ENCODE measurements at regions not wholly inside any gene's neighbourhood (a gene's known extent, or its start where the extent isn't known, plus 50 kb on each side); places are given as distances from the start of the nearest gene placed in this dataset.

GRCh38 chr4:4762300-4762699 lies 97.2 kb upstream of the MSX1 start:
- no peak for TF ChIP-seq CBX3 (IDR thresholded peaks at IDR 0.05; ENCODE audit: low read depth)
- TF ChIP-seq RAD21 (IDR thresholded peaks at IDR 0.05; ENCODE audit: low read depth): no peak
- no peak for TF ChIP-seq SIN3A (IDR thresholded peaks at IDR 0.05; ENCODE audit: low read depth)
- TF ChIP-seq CTCF (IDR thresholded peaks at IDR 0.05 in 2 of 3, conservative IDR thresholded peaks at IDR 0.05 in 1 of 3; ENCODE audit: borderline replicate concordance in 1 of 3, insufficient read depth in 1 of 3, low read depth in 2 of 3, low read length in 2 of 3): no peak
- no peak for TF ChIP-seq CEBPB (IDR thresholded peaks at IDR 0.05; ENCODE audit: low read depth)
- no peak for TF ChIP-seq EZH2phosphoT487 (IDR thresholded peaks at IDR 0.05; ENCODE audit: borderline replicate concordance)
- TF ChIP-seq FOSL1 (IDR thresholded peaks at IDR 0.05; ENCODE audit: low read depth): no peak
- POLR2A ChIA-PET: interaction anchor here (0.7 to 2.2 kb wide), 4 partner anchors 9 to 189 kb away, joined by 3 to 9 read pairs (median 4); no protein-coding TSS in a partner anchor
- CTCF ChIA-PET: interaction anchor here (0.9 to 1.7 kb wide), 3 partner anchors 11 to 82 kb away, joined by 3 to 6 read pairs (median 5); no protein-coding TSS in a partner anchor

More at GRCh38 chr4:4762300-4762699, 97.2 kb upstream of the MSX1 start:
- ATAC-seq (peak; percentile 21), DNase-seq (ENCODE audit: low read depth, low spot score) (no peak)
- no peaks in the 10 kb centered on the region for H3K9me3 ChIP-seq (ENCODE audit: control insufficient read depth in 1 of 2, insufficient read depth in 1 of 2, low read depth in 1 of 2, low read length in 2 of 2)
- intact Hi-C loops (cut with micrococcal nuclease): loop anchor here (5.0 kb wide), 2 partner anchors 90 to 95 kb away; partner anchors contain the start of gene MSX1
- BruUV-seq (replicated peaks): no TSS peak
- no peaks in the 10 kb centered on the region for H3K36me3 ChIP-seq (ENCODE audit: control insufficient read depth in 1 of 2, insufficient read depth in 2 of 2, low read length in 2 of 2)
- RAD21 ChIA-PET (ENCODE audit: low non-redundant PET in 1 of 2, low total read pairs in 2 of 2, uncharacterized antibody in 2 of 2, unreplicated experiment in 2 of 2): interaction anchor here in 1 of 2 experiments (0.6 kb wide), 1 partner anchor 83 kb away, joined by 4 read pairs; no protein-coding TSS in a partner anchor
- no peaks in the 10 kb centered on the region for H3K27me3 ChIP-seq (ENCODE audit: insufficient read depth, low read length)
- H3K4me3 ChIP-seq (replicated peaks in 1 of 2; ENCODE audit: low read depth in 1 of 2, low read length in 2 of 2): peak overlapping the region in 1 of 2 experiments; percentile 45; a peak in 2 of 4 replicates
- H3K4me2 ChIP-seq (ENCODE audit: low read length): peak overlapping the region; percentile 81
- peak overlapping the region; percentile 89 for H3K27ac ChIP-seq (ENCODE audit: low read depth, low read length)
- H3K9me2 ChIP-seq (ENCODE audit: insufficient read depth): no peaks in the 10 kb centered on the region
- no peak overlapping the region for H2AFZ ChIP-seq (ENCODE audit: low read depth, low read length, poor library complexity, severe bottlenecking)
- no peaks in the 10 kb centered on the region for H3K79me2 ChIP-seq (ENCODE audit: insufficient read depth, low read length)
- no peaks in the 10 kb centered on the region for H4K20me1 ChIP-seq (ENCODE audit: insufficient read depth)
- H3K9ac ChIP-seq (ENCODE audit: low read length): peak overlapping the region; percentile 69
- peaks cover 62 to 82% of the 10 kb centered on the region in 2 experiments for H3K4me1 ChIP-seq (ENCODE audit: control insufficient read depth in 1 of 2, insufficient read depth in 2 of 2, low read length in 2 of 2)
